ENCODE measurements at regions not wholly inside any gene's neighbourhood (a gene's known extent, or its start where the extent isn't known, plus 50 kb on each side); places are given as distances from the start of the nearest gene placed in this dataset.

DNA sequence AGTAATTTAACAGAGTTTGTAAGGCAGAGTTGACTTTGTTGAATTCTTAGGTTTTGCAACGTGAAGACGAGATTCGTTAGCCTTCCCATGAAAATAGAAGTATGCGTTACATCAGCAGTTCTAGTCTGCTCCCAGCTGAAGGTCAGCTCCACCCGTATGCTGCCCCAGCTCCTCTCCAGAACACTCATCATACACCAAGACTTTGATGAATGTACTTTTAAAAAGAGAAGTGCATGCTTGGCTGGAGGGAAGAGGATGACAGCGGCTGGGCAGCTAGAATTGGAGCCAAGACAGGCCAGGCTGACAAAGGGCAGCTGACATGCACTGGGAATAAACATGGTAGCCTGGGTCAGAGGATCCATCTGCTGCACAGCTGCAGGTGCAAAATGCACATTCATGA lies 166.3 kb upstream of the ARGLU1 start:
- Histone ChIP-seq H3K79me2 (ENCODE audit: control insufficient read depth, insufficient read depth, low read length) (no peaks in the 10 kb centered on the region), H3K9me3 (replicated peaks; ENCODE audit: control insufficient read depth, insufficient read depth, low read length) (no peaks in the 10 kb centered on the region)
- no TSS peak for BruUV-seq (replicated peaks)

DNA sequence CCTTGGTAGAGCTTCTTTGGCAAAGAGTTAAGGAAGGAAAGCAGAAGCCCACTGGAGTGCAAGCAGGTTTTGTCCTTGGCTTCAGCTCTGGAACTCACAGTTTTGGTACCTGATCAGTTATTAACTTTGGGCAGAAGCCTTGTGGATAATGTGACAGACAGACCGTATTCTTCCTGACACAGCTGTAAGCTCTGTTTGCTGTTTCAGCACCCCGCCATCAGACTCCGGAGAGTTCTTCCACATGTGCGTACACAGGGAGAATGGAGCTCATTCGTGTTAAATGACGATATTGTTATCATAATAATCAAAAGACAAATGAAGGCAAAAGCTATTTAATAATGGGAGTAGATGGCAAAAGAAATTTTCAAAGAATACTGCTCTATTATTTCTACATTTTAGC lies 155.1 kb upstream of the ARGLU1 start:
- ChIA-PET POLR2A (no interaction called here), CTCF (no interaction called here)
- H3K36me3 ChIP-seq (ENCODE audit: control insufficient read depth in 2 of 2, extremely low read depth in 1 of 2, insufficient read depth in 2 of 2, low read length in 2 of 2) = no peaks in the 10 kb centered on the region
- no peak overlapping the region for H3K4me3 ChIP-seq (replicated peaks in 1 of 3; ENCODE audit: insufficient read depth in 1 of 3, low read depth in 1 of 3, low read length in 3 of 3)
- no peaks in the 10 kb centered on the region for H3K9me3 ChIP-seq (replicated peaks; ENCODE audit: control insufficient read depth, insufficient read depth, low read length)
- H3K9me1 ChIP-seq (replicated peaks; ENCODE audit: control insufficient read depth, extremely low read depth, insufficient read depth, low read length) = no peaks in the 10 kb centered on the region
- H3K4me2 ChIP-seq (ENCODE audit: insufficient read depth, low read length) = no peak overlapping the region
- no TSS peak for BruUV-seq (replicated peaks)
- no peaks in the 10 kb centered on the region for H3K27me3 ChIP-seq (ENCODE audit: control insufficient read depth in 2 of 2, insufficient read depth in 2 of 2, low read length in 2 of 2)
- DNase-seq (ENCODE audit: low read depth, low spot score) (no peak), FAIRE-seq (no peak)
- dilution Hi-C loops (cut with MboI; ENCODE audit: extremely low pct_ligation_motif_present, low sequenced_read_pairs) (no loop called here), intact Hi-C loops (cut with micrococcal nuclease) (no loop called here)
- no peak overlapping the region for H3K27ac ChIP-seq (ENCODE audit: insufficient read depth, low read depth, low read length)
- H2AFZ ChIP-seq (ENCODE audit: low read depth, low read length) = no peak overlapping the region
- H3K79me2 ChIP-seq (ENCODE audit: control insufficient read depth, insufficient read depth, low read length) = no peaks in the 10 kb centered on the region
- no peak overlapping the region for H3K9ac ChIP-seq (replicated peaks; ENCODE audit: extremely low read depth, insufficient read depth, low read length)
- no peaks in the 10 kb centered on the region for H3K4me1 ChIP-seq (ENCODE audit: control insufficient read depth, extremely low read depth, insufficient read depth, low read length)
- TF ChIP-seq EZH2 (IDR thresholded peaks at IDR 0.05; ENCODE audit: borderline replicate concordance, low read depth, low read length, severe bottlenecking) = no peak
- TF ChIP-seq MYC (IDR thresholded peaks at IDR 0.05; ENCODE audit: low read depth, low read length) = no peak
- no peak for TF ChIP-seq FOS (IDR thresholded peaks at IDR 0.05; ENCODE audit: borderline replicate concordance, insufficient read depth, low read length)
- no peak for TF ChIP-seq POLR2A (IDR thresholded peaks at IDR 0.05; ENCODE audit: low read depth, low read length)
- TF ChIP-seq, protein P1, sequence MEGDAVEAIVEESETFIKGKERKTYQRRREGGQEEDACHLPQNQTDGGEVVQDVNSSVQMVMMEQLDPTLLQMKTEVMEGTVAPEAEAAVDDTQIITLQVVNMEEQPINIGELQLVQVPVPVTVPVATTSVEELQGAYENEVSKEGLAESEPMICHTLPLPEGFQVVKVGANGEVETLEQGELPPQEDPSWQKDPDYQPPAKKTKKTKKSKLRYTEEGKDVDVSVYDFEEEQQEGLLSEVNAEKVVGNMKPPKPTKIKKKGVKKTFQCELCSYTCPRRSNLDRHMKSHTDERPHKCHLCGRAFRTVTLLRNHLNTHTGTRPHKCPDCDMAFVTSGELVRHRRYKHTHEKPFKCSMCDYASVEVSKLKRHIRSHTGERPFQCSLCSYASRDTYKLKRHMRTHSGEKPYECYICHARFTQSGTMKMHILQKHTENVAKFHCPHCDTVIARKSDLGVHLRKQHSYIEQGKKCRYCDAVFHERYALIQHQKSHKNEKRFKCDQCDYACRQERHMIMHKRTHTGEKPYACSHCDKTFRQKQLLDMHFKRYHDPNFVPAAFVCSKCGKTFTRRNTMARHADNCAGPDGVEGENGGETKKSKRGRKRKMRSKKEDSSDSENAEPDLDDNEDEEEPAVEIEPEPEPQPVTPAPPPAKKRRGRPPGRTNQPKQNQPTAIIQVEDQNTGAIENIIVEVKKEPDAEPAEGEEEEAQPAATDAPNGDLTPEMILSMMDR (IDR thresholded peaks at IDR 0.05; ENCODE audit: extremely low read depth in 1 of 2, insufficient read depth in 1 of 2, low read depth in 1 of 2, low read length in 2 of 2) = no peak
- no peak for TF ChIP-seq POLR2AphosphoS5 (IDR thresholded peaks at IDR 0.05; ENCODE audit: insufficient read depth, low read depth, low read length)
- TF ChIP-seq, protein P2, sequence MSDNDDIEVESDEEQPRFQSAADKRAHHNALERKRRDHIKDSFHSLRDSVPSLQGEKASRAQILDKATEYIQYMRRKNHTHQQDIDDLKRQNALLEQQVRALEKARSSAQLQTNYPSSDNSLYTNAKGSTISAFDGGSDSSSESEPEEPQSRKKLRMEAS (IDR thresholded peaks at IDR 0.05; ENCODE audit: insufficient read depth, insufficient read length) = no peak
- TF ChIP-seq GATA2 (IDR thresholded peaks at IDR 0.05; ENCODE audit: insufficient read depth, insufficient read length, low read depth, low read length) = no peak
- no peak for TF ChIP-seq JUN (IDR thresholded peaks at IDR 0.05; ENCODE audit: borderline replicate concordance, insufficient read depth, insufficient read length, low read depth)
- no peaks in the 10 kb centered on the region for H4K20me1 ChIP-seq (replicated peaks; ENCODE audit: control insufficient read depth, extremely low read depth, insufficient read depth, low read length)

More for the DNA sequence above, 166.3 kb upstream of the ARGLU1 start:
- Histone ChIP-seq H3K4me3 (replicated peaks in 1 of 3; ENCODE audit: insufficient read depth in 1 of 3, low read depth in 1 of 3, low read length in 3 of 3) (no peak overlapping the region), H3K9ac (replicated peaks; ENCODE audit: extremely low read depth, insufficient read depth, low read length) (no peak overlapping the region), H2AFZ (ENCODE audit: low read depth, low read length) (no peak overlapping the region), H3K4me2 (ENCODE audit: insufficient read depth, low read length) (no peak overlapping the region), H4K20me1 (replicated peaks; ENCODE audit: control insufficient read depth, extremely low read depth, insufficient read depth, low read length) (no peaks in the 10 kb centered on the region), H3K4me1 (ENCODE audit: control insufficient read depth, extremely low read depth, insufficient read depth, low read length) (no peaks in the 10 kb centered on the region), H3K36me3 (ENCODE audit: control insufficient read depth in 2 of 2, extremely low read depth in 1 of 2, insufficient read depth in 2 of 2, low read length in 2 of 2) (no peaks in the 10 kb centered on the region), H3K27ac (ENCODE audit: insufficient read depth, low read depth, low read length) (no peak overlapping the region), H3K27me3 (ENCODE audit: control insufficient read depth in 2 of 2, insufficient read depth in 2 of 2, low read length in 2 of 2) (no peaks in the 10 kb centered on the region), H3K9me1 (replicated peaks; ENCODE audit: control insufficient read depth, extremely low read depth, insufficient read depth, low read length) (no peaks in the 10 kb centered on the region)
- dilution Hi-C loops (cut with MboI; ENCODE audit: extremely low pct_ligation_motif_present, low sequenced_read_pairs) (no loop called here), intact Hi-C loops (cut with micrococcal nuclease) (no loop called here)
- TF ChIP-seq POLR2AphosphoS5 (IDR thresholded peaks at IDR 0.05; ENCODE audit: insufficient read depth, low read depth, low read length) (no peak), JUN (IDR thresholded peaks at IDR 0.05; ENCODE audit: borderline replicate concordance, insufficient read depth, insufficient read length, low read depth) (no peak), GATA2 (IDR thresholded peaks at IDR 0.05; ENCODE audit: insufficient read depth, insufficient read length, low read depth, low read length) (no peak), POLR2A (IDR thresholded peaks at IDR 0.05; ENCODE audit: low read depth, low read length) (no peak), MYC (IDR thresholded peaks at IDR 0.05; ENCODE audit: low read depth, low read length) (no peak), FOS (IDR thresholded peaks at IDR 0.05; ENCODE audit: borderline replicate concordance, insufficient read depth, low read length) (no peak)
- TF ChIP-seq, protein P1 (IDR thresholded peaks at IDR 0.05; ENCODE audit: extremely low read depth in 1 of 2, insufficient read depth in 1 of 2, low read depth in 1 of 2, low read length in 2 of 2) = no peak
- TF ChIP-seq, protein P2 (IDR thresholded peaks at IDR 0.05; ENCODE audit: insufficient read depth, insufficient read length) = no peak
- FAIRE-seq = no peak
- no peak for DNase-seq (ENCODE audit: low read depth, low spot score)
- ChIA-PET CTCF (no interaction called here), POLR2A (no interaction called here)
